GM12878 (cell line): ENCODE measurements at regions not wholly inside any gene's neighbourhood (a gene's known extent, or its start where the extent isn't known, plus 50 kb on each side); places are given as distances from the start of the nearest gene placed in this dataset.

ENCODE experiments used
- ATAC-seq: fragments of 200-7000 bp; cut with Tn5 transposase; 3 replicates; pipeline ENCODE4 v1.9.1; 2020; ENCODE audit warnings: mild to moderate bottlenecking, moderate library complexity
- BruUV-seq: library from RNA; stranded (reverse); fragments of 400-500 nt; replicated peaks from 2 replicates; lab custom pipeline; 2021; lab: Mats Ljungman, UMichigan
- CTCF ChIA-PET: fragments of 300-600 bp; sonication (Branson Sonifier 250); formaldehyde crosslinking; extraction: SDS; loops from one replicate; lab custom pipeline; 2021; ENCODE audit warnings: inconsistent platforms; lab: Yijun Ruan, JAX
- POLR2A ChIA-PET: fragments of 350-600 bp; formaldehyde crosslinking; extraction: SDS; loops from one replicate; lab custom pipeline; 2021; ENCODE audit warnings: inconsistent platforms; lab: Charles Lee
- RAD21 ChIA-PET: fragments of 300-600 bp; sonication (Branson Sonifier 250); formaldehyde crosslinking; loops from one replicate; lab custom pipeline; 2023; ENCODE audit warnings: antibody characterized with exemption; ENCODE audit not compliant: unreplicated experiment; lab: Charles Lee
- SMC1A ChIA-PET: fragments of 300-600 bp; sonication (Branson Sonifier 250); formaldehyde crosslinking; loops from one replicate; lab custom pipeline; 2023; ENCODE audit not compliant: unreplicated experiment, uncharacterized antibody; lab: Charles Lee
- DNase-seq: peaks from one replicate; pipeline ENCODE4 v3.0.0-alpha.2; 2011; ENCODE audit warnings: low read depth, low spot score
- FAIRE-seq: peaks from 3 replicates; lab custom pipeline; 2011; peaks lifted over from hg19 to GRCh38; lab: Jason Lieb, UNC
- H2AFZ ChIP-seq: 2 replicates; pipeline ENCODE4 v1.6.0; 2011; ENCODE audit warnings: low read depth, low read length, control low read depth; ENCODE audit not compliant: control insufficient read depth
- H3K27ac ChIP-seq: 2 replicates; pipeline ENCODE4 v1.5.1; 2011; ENCODE audit warnings: control low read depth; ENCODE audit not compliant: control insufficient read depth, insufficient read depth
- H3K27me3 ChIP-seq, 2 experiments: replicated peaks in 1 of 2; 2 replicates each; pipeline versions ENCODE4 v1.6.0 to v1.6.1; 2011; ENCODE audit warnings: low read length in 1 of 2; ENCODE audit not compliant: control insufficient read depth in 2 of 2, insufficient read depth in 2 of 2
- H3K36me3 ChIP-seq, 2 experiments: 2 replicates each; pipeline ENCODE4 v1.5.1; 2011; ENCODE audit warnings: low read length in 1 of 2; ENCODE audit not compliant: control insufficient read depth in 2 of 2, insufficient read depth in 2 of 2
- H3K4me1 ChIP-seq: 2 replicates; pipeline ENCODE4 v1.6.1; 2011; ENCODE audit warnings: mild to moderate bottlenecking, low read length, moderate library complexity, mixed read lengths; ENCODE audit not compliant: control insufficient read depth, insufficient read depth
- H3K4me2 ChIP-seq: 2 replicates; pipeline ENCODE4 v1.6.0; 2011; ENCODE audit warnings: control low read depth; ENCODE audit not compliant: control insufficient read depth, insufficient read depth
- H3K4me3 ChIP-seq: fragments of 200-600 bp; sonication (generic); 2 replicates; pipeline ENCODE4 v1.5.1; 2016
- H3K79me2 ChIP-seq: 2 replicates; pipeline ENCODE4 v1.6.0; 2011; ENCODE audit warnings: low read length; ENCODE audit not compliant: control insufficient read depth, insufficient read depth
- H3K9ac ChIP-seq: 2 replicates; pipeline ENCODE4 v1.8.0; 2011; ENCODE audit warnings: low read length, control low read depth, mixed read lengths; ENCODE audit not compliant: control insufficient read depth, insufficient read depth
- H3K9me3 ChIP-seq: replicated peaks from 3 replicates; pipeline ENCODE4 v1.5.1; 2011; ENCODE audit warnings: mild to moderate bottlenecking, low read length; ENCODE audit not compliant: control insufficient read depth, insufficient read depth
- H4K20me1 ChIP-seq: 2 replicates; pipeline ENCODE4 v1.6.0; 2011; ENCODE audit not compliant: control insufficient read depth, insufficient read depth
- ATF7 ChIP-seq: fragments of 450-650 bp; IDR thresholded peaks from 2 replicates; pipeline ENCODE4 v1.6.1; 2016; ENCODE audit warnings: low read depth, mild to moderate bottlenecking
- FOXM1 ChIP-seq: IDR thresholded peaks from 2 replicates; pipeline ENCODE4 v1.6.1; 2012; ENCODE audit warnings: low read depth, mild to moderate bottlenecking, inconsistent platforms, low read length, moderate library complexity
- NBN ChIP-seq: fragments of 450-650 bp; IDR thresholded peaks from 2 replicates; pipeline ENCODE4 v1.6.1; 2016
- NFXL1 ChIP-seq: fragments of 450-650 bp; IDR thresholded peaks from 2 replicates; pipeline ENCODE4 v1.6.1; 2017; ENCODE audit warnings: antibody characterized with exemption, mild to moderate bottlenecking, borderline replicate concordance
- PAX8 ChIP-seq: fragments of 450-650 bp; IDR thresholded peaks from 2 replicates; pipeline ENCODE4 v1.6.1; 2017; ENCODE audit warnings: mild to moderate bottlenecking, moderate library complexity
- PKNOX1 ChIP-seq: fragments of 450-650 bp; IDR thresholded peaks from 2 replicates; pipeline ENCODE4 v1.6.1; 2016; ENCODE audit warnings: mild to moderate bottlenecking
- RB1 ChIP-seq: fragments of 450-650 bp; formaldehyde crosslinking; IDR thresholded peaks from 2 replicates; pipeline ENCODE4 v1.6.1; 2017; ENCODE audit warnings: mild to moderate bottlenecking, borderline replicate concordance
- SREBF2 ChIP-seq: IDR thresholded peaks from 2 replicates; pipeline ENCODE4 v1.6.1; 2012; ENCODE audit warnings: mild to moderate bottlenecking, low read length
- ZSCAN29 ChIP-seq: fragments of 450-650 bp; IDR thresholded peaks from 2 replicates; pipeline ENCODE4 v1.6.1; 2017; ENCODE audit warnings: mild to moderate bottlenecking, moderate library complexity
- WGBS: methylation state at CpG from one replicate; pipeline ENCODE4 v1.1.6; 2016; ENCODE audit warnings: low lambda C conversion rate; ENCODE audit not compliant: insufficient replicate concordance, insufficient coverage; ENCODE audit errors: missing lambda C conversion rate; 5-methylcytosine and 5-hydroxymethylcytosine counted together
- in situ Hi-C: fragments of 300-500 bp; cut with MboI; formaldehyde crosslinking; loops from 9 replicates; pipeline ENCODE4 v1.14.3; 2018; ENCODE audit warnings: mixed read lengths
- intact Hi-C: fragments of 100-400 bp; cut with micrococcal nuclease; formaldehyde crosslinking; loops from one replicate; pipeline ENCODE4 v1.14.2; 2022; ENCODE audit not compliant: unreplicated experiment

- H2AFZ ChIP-seq: no peak overlapping the region
- no TSS peak for BruUV-seq
- 36% methylated on average over 5 of the region's 6 CpGs for WGBS
- no peak overlapping the region for H3K4me2 ChIP-seq
- no peaks in the 10 kb centered on the region for H3K79me2 ChIP-seq
- intact Hi-C loops: no loop called here
- H3K27me3 ChIP-seq: no peaks in the 10 kb centered on the region; a peak in 1 of 4 replicates
- H4K20me1 ChIP-seq: no peaks in the 10 kb centered on the region
- RAD21 ChIA-PET: no interaction called here
- H3K36me3 ChIP-seq: no peaks in the 10 kb centered on the region
- no peak overlapping the region for H3K4me3 ChIP-seq
- no peaks in the 10 kb centered on the region for H3K9me3 ChIP-seq
- no peaks in the 10 kb centered on the region for H3K4me1 ChIP-seq
- DNase-seq: no peak
- no peak for FAIRE-seq
- H3K27ac ChIP-seq: no peak overlapping the region
- SMC1A ChIA-PET: no interaction called here
- in situ Hi-C loops: no loop called here
- TF ChIP-seq PAX8: no peak
- TF ChIP-seq FOXM1: no peak
- TF ChIP-seq ATF7: no peak
- no peak for TF ChIP-seq PKNOX1
- no peak for ATAC-seq
- no peak overlapping the region for H3K9ac ChIP-seq
- POLR2A ChIA-PET: no interaction called here
- CTCF ChIA-PET: no interaction called here
Measured at GRCh38 chr4:24262084-24262483, 322.3 kb downstream of the DHX15 start.

- BruUV-seq: no TSS peak
- RAD21 ChIA-PET: no interaction called here
Measured at GRCh38 chr4:24260923-24261564, 323.3 kb downstream of the DHX15 start.

More at GRCh38 chr4:24260923-24261564, 323.3 kb downstream of the DHX15 start:
- no peak for DNase-seq
- no peaks in the 10 kb centered on the region; a peak in 1 of 4 replicates for H3K27me3 ChIP-seq
- H3K4me1 ChIP-seq: no peaks in the 10 kb centered on the region
- ChIA-PET CTCF (no interaction called here), SMC1A (interaction anchor here (0.8 kb wide), 1 partner anchor 86 kb away, joined by 3 read pairs; no protein-coding TSS in a partner anchor), POLR2A (no interaction called here)
- TF ChIP-seq NBN (no peak), ZSCAN29 (no peak), SREBF2 (no peak), NFXL1 (no peak), RB1 (no peak), PKNOX1 (no peak)
- ATAC-seq: no peak
- H3K4me2 ChIP-seq: no peak overlapping the region
- H3K4me3 ChIP-seq: no peak overlapping the region
- no peaks in the 10 kb centered on the region for H4K20me1 ChIP-seq
- no peak for FAIRE-seq
- intact Hi-C loops: no loop called here
- H3K9ac ChIP-seq: no peak overlapping the region
- H3K79me2 ChIP-seq: no peaks in the 10 kb centered on the region
- no peak overlapping the region for H3K27ac ChIP-seq
- 44% methylated on average over 5 of the region's 5 CpGs for WGBS
- in situ Hi-C loops: no loop called here
- H2AFZ ChIP-seq: no peak overlapping the region
- H3K9me3 ChIP-seq: no peaks in the 10 kb centered on the region
- no peaks in the 10 kb centered on the region for H3K36me3 ChIP-seq
